ENCODE measurements at regions not wholly inside any gene's neighbourhood (a gene's known extent, or its start where the extent isn't known, plus 50 kb on each side); places are given as distances from the start of the nearest gene placed in this dataset.

DNA sequence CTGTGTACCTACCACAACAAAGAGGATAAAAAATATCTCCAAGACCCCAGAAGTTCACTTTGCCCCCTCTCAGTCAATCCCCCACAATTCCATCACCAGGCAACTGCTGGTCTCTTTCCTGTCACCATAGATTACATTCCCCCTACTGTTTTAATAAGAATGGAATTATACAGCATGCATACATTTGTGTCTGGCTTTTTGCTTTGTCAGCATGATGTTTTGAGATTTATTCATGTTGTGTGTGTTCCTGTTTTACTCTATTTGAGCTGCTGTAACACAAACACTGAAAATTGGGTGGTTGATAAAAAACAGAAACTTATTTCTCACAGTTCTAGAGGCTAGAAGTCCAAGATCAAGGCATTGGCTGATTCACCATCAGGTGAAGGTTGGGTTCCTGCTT, 214.5 kb upstream of the IGFBP3 start:
- TF ChIP-seq FOXP2 (optimal IDR thresholded peaks at IDR 0.05; ENCODE audit: borderline replicate concordance, extremely low read depth, extremely low read length, insufficient read depth) (no peak), REST (IDR thresholded peaks at IDR 0.05; ENCODE audit: insufficient read depth in 1 of 2, low read depth in 2 of 2, low read length in 2 of 2) (no peak), TAF1 (IDR thresholded peaks at IDR 0.05; ENCODE audit: borderline replicate concordance, insufficient read depth, low read length) (no peak), POLR2AphosphoS5 (IDR thresholded peaks at IDR 0.05; ENCODE audit: low read depth, low read length) (no peak), SIN3A (IDR thresholded peaks at IDR 0.05; ENCODE audit: borderline replicate concordance, insufficient read depth, low read length) (no peak)

- no peak for TF ChIP-seq POLR2AphosphoS5 (IDR thresholded peaks at IDR 0.05; ENCODE audit: low read depth, low read length)
- TF ChIP-seq REST (IDR thresholded peaks at IDR 0.05; ENCODE audit: insufficient read depth in 1 of 2, low read depth in 2 of 2, low read length in 2 of 2): no peak
- no peak for TF ChIP-seq SIN3A (IDR thresholded peaks at IDR 0.05; ENCODE audit: borderline replicate concordance, insufficient read depth, low read length)
- no peak for TF ChIP-seq FOXP2 (optimal IDR thresholded peaks at IDR 0.05; ENCODE audit: borderline replicate concordance, extremely low read depth, extremely low read length, insufficient read depth)
- TF ChIP-seq TAF1 (IDR thresholded peaks at IDR 0.05; ENCODE audit: borderline replicate concordance, insufficient read depth, low read length): no peak
These were observed 213.7 kb upstream of the IGFBP3 start for GRCh38 chr7:46134795-46135194.

GRCh38 chr7:46134385-46134784, 213.3 kb upstream of the IGFBP3 start:
- no peak for TF ChIP-seq FOXP2 (optimal IDR thresholded peaks at IDR 0.05; ENCODE audit: borderline replicate concordance, extremely low read depth, extremely low read length, insufficient read depth)
- TF ChIP-seq REST (IDR thresholded peaks at IDR 0.05; ENCODE audit: insufficient read depth in 1 of 2, low read depth in 2 of 2, low read length in 2 of 2): no peak
- no peak for TF ChIP-seq POLR2AphosphoS5 (IDR thresholded peaks at IDR 0.05; ENCODE audit: low read depth, low read length)
- no peak for TF ChIP-seq TAF1 (IDR thresholded peaks at IDR 0.05; ENCODE audit: borderline replicate concordance, insufficient read depth, low read length)
- no peak for TF ChIP-seq SIN3A (IDR thresholded peaks at IDR 0.05; ENCODE audit: borderline replicate concordance, insufficient read depth, low read length)

- no peak for TF ChIP-seq TAF1 (IDR thresholded peaks at IDR 0.05; ENCODE audit: borderline replicate concordance, insufficient read depth, low read length)
- no peak for TF ChIP-seq FOXP2 (optimal IDR thresholded peaks at IDR 0.05; ENCODE audit: borderline replicate concordance, extremely low read depth, extremely low read length, insufficient read depth)
- no peak for TF ChIP-seq POLR2AphosphoS5 (IDR thresholded peaks at IDR 0.05; ENCODE audit: low read depth, low read length)
- no peak for TF ChIP-seq SIN3A (IDR thresholded peaks at IDR 0.05; ENCODE audit: borderline replicate concordance, insufficient read depth, low read length)
- TF ChIP-seq REST (IDR thresholded peaks at IDR 0.05; ENCODE audit: insufficient read depth in 1 of 2, low read depth in 2 of 2, low read length in 2 of 2): no peak
These were observed 212.7 kb upstream of the IGFBP3 start for GRCh38 chr7:46133751-46134150.

- TF ChIP-seq SIN3A (IDR thresholded peaks at IDR 0.05; ENCODE audit: borderline replicate concordance, insufficient read depth, low read length): no peak
These were observed 212.0 kb upstream of the IGFBP3 start for GRCh38 chr7:46133072-46133471.
